ENCODE measurements at regions not wholly inside any gene's neighbourhood (a gene's known extent, or its start where the extent isn't known, plus 50 kb on each side); places are given as distances from the start of the nearest gene placed in this dataset.
"Not testable (repeated sequence)": the region's sequence is repeated elsewhere in the genome, so short reads cannot be mapped to it uniquely, and the experiment has no call there.

GRCh38 chr6:26187981-26188635 lies 100.9 kb downstream of the HFE start:
- no peaks in the 10 kb centered on the region for H3K9me3 ChIP-seq (ENCODE audit: control insufficient read depth, low read depth, low read length)
- peak overlapping the region; percentile 99 for H3K27ac ChIP-seq (ENCODE audit: insufficient read length, low read depth, low read length)
- Mint-ChIP-seq H3K4me3 (peak overlapping the region; percentile 81 to 95), H3K4me1 (peaks cover 40 to 46% of the 10 kb centered on the region in 2 experiments), H3K36me3 (ENCODE audit: insufficient read depth in 1 of 3, low read depth in 3 of 3) (no peaks in the 10 kb centered on the region), H3K9me3 (peaks cover 0 to 3% of the 10 kb centered on the region in 2 experiments; a peak in 1 of 5 replicates), H3K27me3 (ENCODE audit: low read depth) (peaks cover 5% of the 10 kb centered on the region; the same call in 1 of the 2 replicates), H3K27ac (peak overlapping the region; percentile 99 to 100 (median 99))
- no peaks in the 10 kb centered on the region for H3K79me1 ChIP-seq (ENCODE audit: insufficient read depth, low read depth, low read length, poor library complexity, severe bottlenecking)
- DNase-seq: no peak
- H2BK12ac ChIP-seq (ENCODE audit: insufficient read length, low read depth, low read length): no peak overlapping the region
- WGBS (ENCODE audit: extremely low coverage, insufficient read length, low lambda C conversion rate): no CpG with 5 or more reads among the region's 20 CpGs
- peak overlapping the region; percentile 90; the same call in 1 of the 2 replicates for H3K14ac ChIP-seq (ENCODE audit: insufficient read depth, low read length)
- no peak overlapping the region for H4K8ac ChIP-seq (replicated peaks; ENCODE audit: insufficient read length, low read depth, low read length)
- no peaks in the 10 kb centered on the region for H4K20me1 ChIP-seq (ENCODE audit: control insufficient read depth, insufficient read depth, insufficient read length)
- no peak overlapping the region for H2BK15ac ChIP-seq (ENCODE audit: low read depth, low read length)
- H3K4me1 ChIP-seq (ENCODE audit: insufficient read depth, low read length): peaks cover 6% of the 10 kb centered on the region; the same call in 1 of the 2 replicates
- H2AK5ac ChIP-seq (ENCODE audit: insufficient read length, low read length): no peak overlapping the region
- H3K27me3 ChIP-seq (ENCODE audit: insufficient read depth, low read length): no peaks in the 10 kb centered on the region
- peak overlapping the region; percentile 68 for H3K18ac ChIP-seq (ENCODE audit: insufficient read length, low read depth, low read length)
- peak overlapping the region; percentile 88 for H3K4me2 ChIP-seq (ENCODE audit: insufficient read depth, insufficient read length, low read length)
- peak overlapping the region; percentile 15 for H2BK5ac ChIP-seq (ENCODE audit: insufficient read length, low read length)
- TF ChIP-seq CTCF (conservative IDR thresholded peaks at IDR 0.05): no peak
- no peaks in the 10 kb centered on the region for H3K79me2 ChIP-seq (ENCODE audit: insufficient read depth, low read length)
- peaks cover 11% of the 10 kb centered on the region for H3K23me2 ChIP-seq (ENCODE audit: insufficient read length, low read depth, low read length, poor library complexity, severe bottlenecking)
- peak overlapping the region; percentile 79 for H3K56ac ChIP-seq (ENCODE audit: insufficient read length, low read depth, low read length)
- no peak overlapping the region for H4K91ac ChIP-seq (ENCODE audit: insufficient read length, low read depth, low read length)
- no peak overlapping the region for H2BK120ac ChIP-seq (ENCODE audit: low read depth, low read length, poor library complexity, severe bottlenecking)
- no peak overlapping the region for H3K23ac ChIP-seq (ENCODE audit: insufficient read length, low read depth, low read length)
- H3K4ac ChIP-seq (ENCODE audit: low read depth, low read length): no peak overlapping the region; the same call in 1 of the 2 replicates
- no peak overlapping the region for H3T11ph ChIP-seq (ENCODE audit: low read length)
- H3K9ac ChIP-seq (ENCODE audit: extremely low read depth, insufficient read length, low read length): peak overlapping the region; percentile 97
- H2AFZ ChIP-seq (ENCODE audit: low read length): no peak overlapping the region
- H2BK20ac ChIP-seq (ENCODE audit: low read depth, low read length, poor library complexity, severe bottlenecking): no peak overlapping the region
- H4K5ac ChIP-seq (ENCODE audit: insufficient read length, low read depth, low read length): peak overlapping the region; percentile 72

GRCh38 chr6:26191512-26191911 lies 104.3 kb downstream of the HFE start:
- H4K8ac ChIP-seq (replicated peaks; ENCODE audit: insufficient read length, low read depth, low read length); H2AFZ ChIP-seq (ENCODE audit: low read length); H4K5ac ChIP-seq (ENCODE audit: insufficient read length, low read depth, low read length); H3K36me3 Mint-ChIP-seq (ENCODE audit: insufficient read depth in 1 of 3, low read depth in 3 of 3); H3K4ac ChIP-seq (ENCODE audit: low read depth, low read length); H2BK20ac ChIP-seq (ENCODE audit: low read depth, low read length, poor library complexity, severe bottlenecking); H4K20me1 ChIP-seq (ENCODE audit: control insufficient read depth, insufficient read depth, insufficient read length); H2BK15ac ChIP-seq (ENCODE audit: low read depth, low read length); H3K23ac ChIP-seq (ENCODE audit: insufficient read length, low read depth, low read length); H3T11ph ChIP-seq (ENCODE audit: low read length); H3K27ac ChIP-seq (ENCODE audit: insufficient read length, low read depth, low read length); H2BK12ac ChIP-seq (ENCODE audit: insufficient read length, low read depth, low read length); H3K14ac ChIP-seq (ENCODE audit: insufficient read depth, low read length); H3K4me3 Mint-ChIP-seq; H3K27ac Mint-ChIP-seq; H3K9ac ChIP-seq (ENCODE audit: extremely low read depth, insufficient read length, low read length); H4K91ac ChIP-seq (ENCODE audit: insufficient read length, low read depth, low read length); H3K9me3 ChIP-seq (ENCODE audit: control insufficient read depth, low read depth, low read length); H2BK5ac ChIP-seq (ENCODE audit: insufficient read length, low read length); H3K27me3 Mint-ChIP-seq (ENCODE audit: low read depth); H3K9me3 Mint-ChIP-seq; H3K4me2 ChIP-seq (ENCODE audit: insufficient read depth, insufficient read length, low read length); H3K56ac ChIP-seq (ENCODE audit: insufficient read length, low read depth, low read length); H3K79me2 ChIP-seq (ENCODE audit: insufficient read depth, low read length); H3K27me3 ChIP-seq (ENCODE audit: insufficient read depth, low read length); H2AK5ac ChIP-seq (ENCODE audit: insufficient read length, low read length); DNase-seq; H3K18ac ChIP-seq (ENCODE audit: insufficient read length, low read depth, low read length); H3K79me1 ChIP-seq (ENCODE audit: insufficient read depth, low read depth, low read length, poor library complexity, severe bottlenecking); H2BK120ac ChIP-seq (ENCODE audit: low read depth, low read length, poor library complexity, severe bottlenecking); H3K4me1 ChIP-seq (ENCODE audit: insufficient read depth, low read length): not testable (repeated sequence)
- no CpG with 5 or more reads among the region's 8 CpGs for WGBS (ENCODE audit: extremely low coverage, insufficient read length, low lambda C conversion rate)
- peaks cover 23 to 36% of the 10 kb centered on the region in 2 experiments for H3K4me1 Mint-ChIP-seq
- peaks cover 11% of the 10 kb centered on the region for H3K23me2 ChIP-seq (ENCODE audit: insufficient read length, low read depth, low read length, poor library complexity, severe bottlenecking)

Data from H9 (cell line).